IMR-90 (cell line): ENCODE measurements at regions not wholly inside any gene's neighbourhood (a gene's known extent, or its start where the extent isn't known, plus 50 kb on each side); places are given as distances from the start of the nearest gene placed in this dataset.

Experiments used
- ATAC-seq: fragments of 200-7000 bp; cut with Tn5 transposase; 2 replicates; pipeline ENCODE4 v1.9.1; 2020; ENCODE audit warnings: low read depth, mild to moderate bottlenecking, moderate library complexity
- BruUV-seq: library from RNA; stranded (reverse); fragments of 400-500 nt; replicated peaks from 2 replicates; lab custom pipeline; 2021; lab: Mats Ljungman, UMichigan
- CTCF ChIA-PET: fragments of 300-600 bp; formaldehyde crosslinking; extraction: SDS; loops from one replicate; lab custom pipeline; 2021; ENCODE audit warnings: antibody characterized with exemption; lab: Yijun Ruan, JAX
- POLR2A ChIA-PET: fragments of 300-600 bp; sonication (Branson Sonifier 250); formaldehyde crosslinking; loops from one replicate; lab custom pipeline; 2022; ENCODE audit warnings: antibody characterized with exemption; ENCODE audit not compliant: unreplicated experiment; lab: Charles Lee
- DNase-seq: peaks from one replicate; pipeline ENCODE4 v3.0.0; 2013
- H2AFZ ChIP-seq: replicated peaks from 2 replicates; pipeline ENCODE3; 2013; ENCODE audit warnings: low read length, mild to moderate bottlenecking; ENCODE audit not compliant: poor library complexity
- H2AK5ac ChIP-seq: 2 replicates; pipeline ENCODE4 v1.6.1; 2013; ENCODE audit warnings: low read depth, low read length, inconsistent platforms
- H2AK9ac ChIP-seq: replicated peaks from 2 replicates; pipeline ENCODE3; 2013; ENCODE audit warnings: mild to moderate bottlenecking, low read depth, low read length, moderate library complexity; ENCODE audit not compliant: poor library complexity
- H2BK120ac ChIP-seq: 2 replicates; pipeline ENCODE4 v1.6.1; 2013; ENCODE audit warnings: low read depth, low read length, inconsistent platforms
- H2BK15ac ChIP-seq: 3 replicates; pipeline ENCODE4 v1.6.1; 2013; ENCODE audit warnings: low read depth, low read length, inconsistent platforms
- H2BK20ac ChIP-seq: 2 replicates; pipeline ENCODE4 v1.6.1; 2013; ENCODE audit warnings: low read depth, mild to moderate bottlenecking, inconsistent platforms, low read length, moderate library complexity
- H2BK5ac ChIP-seq: 2 replicates; pipeline ENCODE4 v1.6.1; 2013; ENCODE audit warnings: mild to moderate bottlenecking, low read depth, low read length, inconsistent platforms; ENCODE audit not compliant: poor library complexity, severe bottlenecking
- H3K14ac ChIP-seq: replicated peaks from 2 replicates; pipeline ENCODE4 v1.6.1; 2013; ENCODE audit warnings: low read depth, low read length, inconsistent platforms
- H3K18ac ChIP-seq: 2 replicates; pipeline ENCODE4 v1.6.1; 2013; ENCODE audit warnings: low read depth, low read length, control low read depth
- H3K23ac ChIP-seq: 2 replicates; pipeline ENCODE4 v1.6.1; 2013; ENCODE audit warnings: low read depth, low read length, inconsistent platforms
- H3K27ac ChIP-seq: 2 replicates; pipeline ENCODE4 v1.5.1; 2013; ENCODE audit warnings: mild to moderate bottlenecking, control low read depth, low read length; ENCODE audit not compliant: insufficient read depth
- H3K27me3 ChIP-seq: 2 replicates; pipeline ENCODE4 v1.6.1; 2013; ENCODE audit warnings: low read length; ENCODE audit not compliant: control insufficient read depth, insufficient read depth
- H3K36me3 ChIP-seq: 2 replicates; pipeline ENCODE4 v1.6.1; 2013; ENCODE audit warnings: low read length, mixed read lengths; ENCODE audit not compliant: control insufficient read depth, insufficient read depth
- H3K4ac ChIP-seq: 2 replicates; pipeline ENCODE4 v1.6.1; 2013; ENCODE audit warnings: low read depth, low read length, inconsistent platforms
- H3K4me1 ChIP-seq: 2 replicates; pipeline ENCODE4 v1.6.1; 2013; ENCODE audit warnings: low read length, mixed read lengths; ENCODE audit not compliant: control insufficient read depth, insufficient read depth
- H3K4me2 ChIP-seq: 2 replicates; pipeline ENCODE4 v1.6.1; 2013; ENCODE audit warnings: low read depth, mild to moderate bottlenecking, control low read depth, low read length, moderate library complexity
- H3K4me3 ChIP-seq: 2 replicates; pipeline ENCODE4 v1.5.1; 2013; ENCODE audit warnings: low read depth, mild to moderate bottlenecking, control low read depth, low read length, moderate library complexity; ENCODE audit not compliant: insufficient read depth
- H3K56ac ChIP-seq: 2 replicates; pipeline ENCODE4 v1.6.1; 2013; ENCODE audit warnings: low read length, inconsistent platforms; ENCODE audit not compliant: insufficient read depth; ENCODE audit errors: extremely low read depth
- H3K79me1 ChIP-seq, 2 experiments: 2 replicates each; pipeline ENCODE4 v1.6.1; 2013; ENCODE audit warnings: low read length in 2 of 2, inconsistent platforms in 1 of 2, low read depth in 1 of 2
- H3K9ac ChIP-seq: 2 replicates; pipeline ENCODE4 v1.6.1; 2013; ENCODE audit warnings: low read depth, low read length, control low read depth
- H3K9me1 ChIP-seq: 2 replicates; pipeline ENCODE4 v1.6.1; 2013; ENCODE audit warnings: low read length, inconsistent platforms; ENCODE audit not compliant: insufficient read depth
- H3K9me3 ChIP-seq: 2 replicates; pipeline ENCODE4 v1.6.1; 2013; ENCODE audit warnings: low read length; ENCODE audit not compliant: control insufficient read depth, insufficient read depth
- H4K20me1 ChIP-seq: 2 replicates; pipeline ENCODE4 v1.6.1; 2013; ENCODE audit warnings: low read length, inconsistent platforms; ENCODE audit not compliant: insufficient read depth
- H4K5ac ChIP-seq: 2 replicates; pipeline ENCODE4 v1.6.1; 2013; ENCODE audit warnings: mild to moderate bottlenecking, low read depth, low read length, control low read depth
- H4K8ac ChIP-seq, 2 experiments: 2 replicates each; pipeline ENCODE4 v1.6.1; 2013; ENCODE audit warnings: low read depth in 2 of 2, low read length in 2 of 2, control low read depth in 1 of 2, inconsistent platforms in 1 of 2
- H4K91ac ChIP-seq: 2 replicates; pipeline ENCODE4 v1.6.1; 2013; ENCODE audit warnings: low read depth, low read length, inconsistent platforms; ENCODE audit not compliant: insufficient read depth
- BHLHE40 ChIP-seq: fragments of 150-350 bp; IDR thresholded peaks from 2 replicates; pipeline ENCODE4 v1.6.1; 2016; ENCODE audit warnings: mild to moderate bottlenecking, low read depth, low read length
- CHD1 ChIP-seq: IDR thresholded peaks from 2 replicates; pipeline ENCODE4 v1.6.1; 2012; ENCODE audit warnings: low read depth, low read length, improper control_type of control experiment
- MAFK ChIP-seq: IDR thresholded peaks from 2 replicates; pipeline ENCODE4 v1.6.1; 2012; ENCODE audit warnings: low read depth, low read length, improper control_type of control experiment
- MAZ ChIP-seq: IDR thresholded peaks from 2 replicates; pipeline ENCODE4 v1.6.1; 2012; ENCODE audit warnings: low read depth, mild to moderate bottlenecking, low read length, improper control_type of control experiment, moderate library complexity, borderline replicate concordance
- MXI1 ChIP-seq: IDR thresholded peaks from 2 replicates; pipeline ENCODE4 v1.6.1; 2012; ENCODE audit warnings: low read depth, mild to moderate bottlenecking, low read length, moderate library complexity, borderline replicate concordance
- POLR2A ChIP-seq: IDR thresholded peaks from 2 replicates; pipeline ENCODE4 v1.6.1; 2012; ENCODE audit warnings: mild to moderate bottlenecking, low read depth, low read length
- RCOR1 ChIP-seq: IDR thresholded peaks from 2 replicates; pipeline ENCODE4 v1.6.1; 2012; ENCODE audit warnings: mild to moderate bottlenecking, low read length, improper control_type of control experiment; ENCODE audit not compliant: insufficient replicate concordance
- SMC3 ChIP-seq: fragments of 150-350 bp; IDR thresholded peaks from 2 replicates; pipeline ENCODE4 v1.6.1; 2016; ENCODE audit warnings: low read depth, mild to moderate bottlenecking, antibody characterized with exemption, low read length, moderate library complexity
- WGBS, 2 experiments: methylation state at CpG; one replicate each; pipeline versions ENCODE4 v1.1.5 to v1.1.7; 2013; ENCODE audit warnings: missing lambda C conversion rate in 2 of 2; ENCODE audit not compliant: insufficient read length in 1 of 2; ENCODE audit errors: extremely low coverage in 2 of 2; 5-methylcytosine and 5-hydroxymethylcytosine counted together
- dilution Hi-C: fragments of 300-500 bp; cut with HindIII; formaldehyde crosslinking; loops from one replicate; pipeline ENCODE4 v1.14.3; 2018; ENCODE audit warnings: low sequenced_read_pairs; ENCODE audit not compliant: unreplicated experiment
- in situ Hi-C: fragments of 300-500 bp; cut with MboI; formaldehyde crosslinking; loops from 3 replicates; pipeline ENCODE4 v1.14.3; 2019; ENCODE audit warnings: low sequenced_read_pairs, inconsistent platforms, mixed read lengths
- intact Hi-C: fragments of 100-400 bp; cut with micrococcal nuclease; formaldehyde crosslinking; loops from 2 replicates; pipeline ENCODE4 v1.10.0; 2022
- TF ChIP-seq, protein P1 (sequence below): conservative IDR thresholded peaks from 2 replicates; pipeline ENCODE4 v1.5.1; 2012; ENCODE audit warnings: mild to moderate bottlenecking, low read depth, low read length, improper control_type of control experiment

DNA sequence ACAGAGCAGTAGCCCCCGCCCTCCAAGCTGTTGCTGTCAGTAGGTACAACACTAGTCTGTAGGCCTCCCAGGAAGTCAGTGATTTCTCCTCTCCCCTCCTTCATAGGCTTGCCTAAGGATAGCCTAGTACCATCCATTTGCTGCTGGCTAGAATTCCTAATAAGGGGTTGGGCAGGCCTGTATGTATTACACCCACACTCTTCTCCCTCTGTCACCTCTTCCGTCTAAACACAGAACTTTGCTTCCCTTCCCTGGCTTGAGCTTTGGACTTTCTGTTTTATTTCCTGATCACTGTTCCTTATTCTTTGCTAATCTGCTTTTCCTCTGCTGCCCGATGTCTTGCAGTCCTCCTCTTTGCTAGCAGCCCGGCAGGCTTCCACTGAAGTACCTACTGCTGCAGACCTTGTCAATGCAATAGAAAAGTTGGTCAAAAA lies 93.4 kb upstream of the UMPS start:
- no peak for DNase-seq
- no peak overlapping the region for H2AK9ac ChIP-seq
- H3K9me1 ChIP-seq, result no peaks in the 10 kb centered on the region
- no peaks in the 10 kb centered on the region for H3K9me3 ChIP-seq
- H3K4me2 ChIP-seq, result no peak overlapping the region
- H4K91ac ChIP-seq, result no peak overlapping the region
- no peak overlapping the region for H3K56ac ChIP-seq
- H4K8ac ChIP-seq, result no peak overlapping the region
- no peak overlapping the region for H3K4me3 ChIP-seq
- no peak overlapping the region for H2BK20ac ChIP-seq
- no peak overlapping the region for H2BK15ac ChIP-seq
- H2BK120ac ChIP-seq, result no peak overlapping the region
- H2AK5ac ChIP-seq, result no peak overlapping the region
- no peak overlapping the region for H3K27ac ChIP-seq
- H3K4me1 ChIP-seq, result no peaks in the 10 kb centered on the region
- no peak overlapping the region for H3K23ac ChIP-seq
- intact Hi-C loops (no loop called here), in situ Hi-C loops (no loop called here), dilution Hi-C loops (no loop called here)
- POLR2A ChIA-PET, result no interaction called here
- no peak for ATAC-seq
- no peak overlapping the region for H4K5ac ChIP-seq
- TF ChIP-seq SMC3, result no peak
- TF ChIP-seq, protein P1, sequence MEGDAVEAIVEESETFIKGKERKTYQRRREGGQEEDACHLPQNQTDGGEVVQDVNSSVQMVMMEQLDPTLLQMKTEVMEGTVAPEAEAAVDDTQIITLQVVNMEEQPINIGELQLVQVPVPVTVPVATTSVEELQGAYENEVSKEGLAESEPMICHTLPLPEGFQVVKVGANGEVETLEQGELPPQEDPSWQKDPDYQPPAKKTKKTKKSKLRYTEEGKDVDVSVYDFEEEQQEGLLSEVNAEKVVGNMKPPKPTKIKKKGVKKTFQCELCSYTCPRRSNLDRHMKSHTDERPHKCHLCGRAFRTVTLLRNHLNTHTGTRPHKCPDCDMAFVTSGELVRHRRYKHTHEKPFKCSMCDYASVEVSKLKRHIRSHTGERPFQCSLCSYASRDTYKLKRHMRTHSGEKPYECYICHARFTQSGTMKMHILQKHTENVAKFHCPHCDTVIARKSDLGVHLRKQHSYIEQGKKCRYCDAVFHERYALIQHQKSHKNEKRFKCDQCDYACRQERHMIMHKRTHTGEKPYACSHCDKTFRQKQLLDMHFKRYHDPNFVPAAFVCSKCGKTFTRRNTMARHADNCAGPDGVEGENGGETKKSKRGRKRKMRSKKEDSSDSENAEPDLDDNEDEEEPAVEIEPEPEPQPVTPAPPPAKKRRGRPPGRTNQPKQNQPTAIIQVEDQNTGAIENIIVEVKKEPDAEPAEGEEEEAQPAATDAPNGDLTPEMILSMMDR, result no peak
- TF ChIP-seq MAFK, result no peak
- TF ChIP-seq CHD1, result no peak
- no peak for TF ChIP-seq BHLHE40
- no peak for TF ChIP-seq MAZ
- TF ChIP-seq MXI1, result no peak
- no peak for TF ChIP-seq POLR2A
- TF ChIP-seq RCOR1, result no peak
- H3K9ac ChIP-seq, result no peak overlapping the region
- H2BK5ac ChIP-seq, result no peak overlapping the region
- H3K18ac ChIP-seq, result no peak overlapping the region
- WGBS, 2 experiments, result no CpG with 5 or more reads among the region's 4 CpGs
- CTCF ChIA-PET, result no interaction called here
- no peaks in the 10 kb centered on the region for H3K79me1 ChIP-seq
- H3K4ac ChIP-seq, result no peak overlapping the region
- H3K14ac ChIP-seq, result no peak overlapping the region
- H3K36me3 ChIP-seq, result no peaks in the 10 kb centered on the region
- BruUV-seq, result no TSS peak
- H4K20me1 ChIP-seq, result no peaks in the 10 kb centered on the region
- peaks cover 7% of the 10 kb centered on the region for H3K27me3 ChIP-seq
- no peak overlapping the region for H2AFZ ChIP-seq
